ENCODE measurements at regions not wholly inside any gene's neighbourhood (a gene's known extent, or its start where the extent isn't known, plus 50 kb on each side); places are given as distances from the start of the nearest gene placed in this dataset.

GRCh38 chr4:35952751-35953150 is 291.6 kb downstream of the ARAP2 start:
- Mint-ChIP-seq H3K4me1 (no peaks in the 10 kb centered on the region), H3K27ac (no peak overlapping the region), H3K36me3 (no peaks in the 10 kb centered on the region), H3K27me3 (ENCODE audit: insufficient read depth, low read depth) (peaks cover 4% of the 10 kb centered on the region), H3K9me3 (peaks cover 6% of the 10 kb centered on the region), H3K4me3 (no peak overlapping the region)
- Histone ChIP-seq H3K4me1 (no peaks in the 10 kb centered on the region), H3K9me3 (ENCODE audit: low read depth) (no peaks in the 10 kb centered on the region), H3K4me2 (no peak overlapping the region), H3K27ac (no peak overlapping the region), H3F3A (ENCODE audit: low read depth) (no peaks in the 10 kb centered on the region), H2AFZ (replicated peaks) (no peak overlapping the region), H3K36me3 (no peaks in the 10 kb centered on the region), H3K9ac (no peak overlapping the region), H3K4me3 (no peak overlapping the region), H3K27me3 (no peaks in the 10 kb centered on the region), H3K79me2 (ENCODE audit: low read depth) (no peaks in the 10 kb centered on the region), H4K20me1 (ENCODE audit: low read depth) (no peaks in the 10 kb centered on the region)
- DNase-seq (ENCODE audit: low spot score): no peak
- TF ChIP-seq CTCF (IDR thresholded peaks at IDR 0.05): no peak

- no peak overlapping the region for H3K4me3 Mint-ChIP-seq
Measured at GRCh38 chr4:35963383-35963782, 280.9 kb downstream of the ARAP2 start.

GRCh38 chr4:35963974-35964515 is 280.3 kb downstream of the ARAP2 start:
- Mint-ChIP-seq H3K36me3 (no peaks in the 10 kb centered on the region), H3K27me3 (ENCODE audit: insufficient read depth, low read depth) (no peaks in the 10 kb centered on the region), H3K4me3 (no peak overlapping the region), H3K9me3 (no peaks in the 10 kb centered on the region), H3K4me1 (no peaks in the 10 kb centered on the region), H3K27ac (no peak overlapping the region)
- no peaks in the 10 kb centered on the region for H3K9me3 ChIP-seq (ENCODE audit: low read depth)
- no peak overlapping the region for H3K9ac ChIP-seq
- no peak overlapping the region for H2AFZ ChIP-seq (replicated peaks)
- H3K79me2 ChIP-seq (ENCODE audit: low read depth): no peaks in the 10 kb centered on the region
- H3K36me3 ChIP-seq: no peaks in the 10 kb centered on the region
- TF ChIP-seq CTCF (IDR thresholded peaks at IDR 0.05): no peak
- TF ChIP-seq EZH2phosphoT487 (IDR thresholded peaks at IDR 0.05): no peak
- no peak for TF ChIP-seq EZH2 (IDR thresholded peaks at IDR 0.05)
- no peak for DNase-seq (ENCODE audit: low spot score)
- H3K4me3 ChIP-seq: no peak overlapping the region
- no peaks in the 10 kb centered on the region for H3F3A ChIP-seq (ENCODE audit: low read depth)
- H3K4me1 ChIP-seq: no peaks in the 10 kb centered on the region
- H3K27ac ChIP-seq: no peak overlapping the region
- no peak overlapping the region for H3K4me2 ChIP-seq
- H3K27me3 ChIP-seq: no peaks in the 10 kb centered on the region
- no peaks in the 10 kb centered on the region for H4K20me1 ChIP-seq (ENCODE audit: low read depth)

More at GRCh38 chr4:35963383-35963782, 280.9 kb downstream of the ARAP2 start:
- no peak overlapping the region for H3K27ac Mint-ChIP-seq
- H2AFZ ChIP-seq (replicated peaks): no peak overlapping the region
- no peaks in the 10 kb centered on the region for H3K9me3 ChIP-seq (ENCODE audit: low read depth)
- no peaks in the 10 kb centered on the region for H3K27me3 Mint-ChIP-seq (ENCODE audit: insufficient read depth, low read depth)
- H3K9me3 Mint-ChIP-seq: no peaks in the 10 kb centered on the region
- H3K4me3 ChIP-seq: no peak overlapping the region
- TF ChIP-seq EZH2 (IDR thresholded peaks at IDR 0.05) (no peak), EZH2phosphoT487 (IDR thresholded peaks at IDR 0.05) (no peak), CTCF (IDR thresholded peaks at IDR 0.05) (no peak)
- no peaks in the 10 kb centered on the region for H3K27me3 ChIP-seq
- no peaks in the 10 kb centered on the region for H3K79me2 ChIP-seq (ENCODE audit: low read depth)
- no peak for DNase-seq (ENCODE audit: low spot score)
- H3K4me1 ChIP-seq: no peaks in the 10 kb centered on the region
- H3F3A ChIP-seq (ENCODE audit: low read depth): no peaks in the 10 kb centered on the region
- no peaks in the 10 kb centered on the region for H3K36me3 Mint-ChIP-seq
- no peak overlapping the region for H3K9ac ChIP-seq
- no peak overlapping the region for H3K27ac ChIP-seq
- H3K4me1 Mint-ChIP-seq: no peaks in the 10 kb centered on the region
- no peaks in the 10 kb centered on the region for H3K36me3 ChIP-seq
- H3K4me2 ChIP-seq: no peak overlapping the region
- no peaks in the 10 kb centered on the region for H4K20me1 ChIP-seq (ENCODE audit: low read depth)

Data from neural progenitor cell (in vitro differentiated cells).